HCEC 1CT (cell line): ENCODE measurements at regions not wholly inside any gene's neighbourhood (a gene's known extent, or its start where the extent isn't known, plus 50 kb on each side); places are given as distances from the start of the nearest gene placed in this dataset.

Experiments
- DNase-seq: peaks from one replicate; pipeline ENCODE4 v3.0.0-alpha.2; 2017

GRCh38 chr18:61727241-61728193 is 165.3 kb downstream of the RNF152 start:
- peak; percentile 69 for DNase-seq

DNA sequence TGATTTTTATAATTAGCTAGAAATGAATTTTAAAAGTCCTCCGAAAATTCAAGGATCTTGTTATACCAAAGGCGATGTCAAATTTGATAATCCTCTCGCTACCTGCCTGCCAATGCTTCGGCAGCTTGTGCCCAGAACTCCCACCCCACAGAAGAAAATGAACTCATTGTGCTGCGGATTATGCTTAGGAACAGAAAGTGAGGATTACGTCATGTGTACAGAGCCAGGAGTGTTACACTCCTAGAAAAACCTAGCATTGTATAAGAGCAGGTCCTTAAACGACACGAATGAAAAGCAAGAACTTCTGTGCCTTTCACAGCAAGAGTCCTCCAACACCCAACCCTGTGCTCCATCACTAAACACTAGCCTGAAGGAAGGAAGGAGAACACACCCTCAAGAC is 168.3 kb downstream of the RNF152 start:
- DNase-seq, result no peak

- no peak for DNase-seq
These were observed 170.6 kb downstream of the RNF152 start for GRCh38 chr18:61722247-61722646.

DNA sequence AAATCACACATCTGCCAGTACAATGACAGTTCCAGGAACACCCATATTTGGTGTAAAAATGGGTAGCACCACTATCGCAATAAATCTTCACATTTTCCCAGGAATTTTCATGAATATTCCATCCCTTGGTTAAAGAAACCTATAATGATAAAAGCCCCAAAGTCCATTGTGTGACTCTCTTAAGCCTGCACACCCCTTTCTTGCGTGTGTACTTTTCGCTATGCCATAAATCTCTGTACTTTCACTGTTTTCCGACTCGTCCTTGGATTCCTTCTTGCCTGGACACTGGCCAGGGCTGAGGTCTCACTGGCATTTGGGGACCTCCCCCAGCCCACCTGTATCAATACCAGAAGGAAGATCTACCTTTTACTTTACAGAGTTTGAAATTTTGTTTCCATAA is 172.3 kb downstream of the RNF152 start:
- DNase-seq, result no peak

- no peak for DNase-seq
These were observed 173.1 kb downstream of the RNF152 start for GRCh38 chr18:61719671-61720070.

- DNase-seq, result no peak
These were observed 173.9 kb downstream of the RNF152 start for GRCh38 chr18:61718944-61719343.

- DNase-seq, result no peak
These were observed 178.4 kb downstream of the RNF152 start for GRCh38 chr18:61714421-61714820.

GRCh38 chr18:61713502-61713901 is 179.3 kb downstream of the RNF152 start:
- no peak for DNase-seq

DNA sequence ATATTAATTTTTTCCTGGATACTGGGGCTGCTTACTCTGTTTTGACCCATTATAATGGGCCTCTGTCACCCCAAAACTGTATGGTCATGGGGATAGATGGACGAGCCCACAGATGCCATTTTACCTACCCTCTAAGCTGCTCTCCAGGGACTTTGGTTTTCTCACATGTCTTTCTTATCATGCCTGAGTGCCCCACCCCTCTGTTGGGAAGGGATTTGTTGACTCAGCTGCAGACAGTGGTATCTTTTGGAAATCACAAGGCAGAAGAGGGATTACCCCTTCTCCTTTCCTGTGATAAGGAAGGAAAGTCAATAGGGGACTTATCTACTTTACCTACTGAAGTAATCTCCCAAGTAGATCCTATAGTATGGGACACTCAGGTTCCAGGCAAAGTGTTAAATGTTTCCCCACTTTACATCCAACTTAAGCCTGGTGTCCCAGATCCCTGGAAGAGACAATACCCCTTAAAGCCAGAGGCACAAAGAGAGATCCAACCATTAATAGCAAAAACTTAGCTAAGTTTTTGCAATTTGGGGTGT is 182.7 kb downstream of the RNF152 start:
- DNase-seq, result no peak

DNA sequence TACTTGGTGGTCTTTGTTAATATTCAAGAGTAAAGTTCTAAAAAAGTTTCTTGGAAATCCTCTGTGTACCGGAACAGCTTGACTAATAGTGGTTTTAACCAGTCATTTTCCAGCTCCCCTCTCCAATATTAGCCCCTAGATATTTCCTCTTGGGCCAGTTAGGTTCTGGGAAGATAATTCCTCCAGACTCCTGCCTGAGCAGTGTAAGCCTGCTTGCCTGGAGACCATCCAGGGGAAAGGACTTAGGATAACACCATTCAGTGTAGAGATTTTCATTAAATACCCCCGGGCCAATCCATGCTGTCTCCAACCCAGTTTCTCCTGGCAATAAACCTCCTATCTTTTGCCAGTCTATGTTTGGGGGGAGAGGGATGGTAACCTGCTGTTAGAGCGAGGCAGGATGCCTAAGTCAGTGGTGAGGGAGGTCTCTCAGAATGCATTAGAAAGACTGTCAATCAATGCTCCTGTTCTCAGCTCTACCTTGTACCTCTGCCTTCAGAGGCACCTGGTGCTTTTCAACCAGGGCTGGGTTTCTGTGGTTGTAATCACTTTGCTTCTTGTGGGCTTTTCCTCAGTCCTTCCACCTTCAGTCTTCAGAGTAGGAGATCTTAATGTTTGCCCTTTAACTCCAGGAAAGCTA is 186.4 kb downstream of the RNF152 start:
- no peak for DNase-seq

DNA sequence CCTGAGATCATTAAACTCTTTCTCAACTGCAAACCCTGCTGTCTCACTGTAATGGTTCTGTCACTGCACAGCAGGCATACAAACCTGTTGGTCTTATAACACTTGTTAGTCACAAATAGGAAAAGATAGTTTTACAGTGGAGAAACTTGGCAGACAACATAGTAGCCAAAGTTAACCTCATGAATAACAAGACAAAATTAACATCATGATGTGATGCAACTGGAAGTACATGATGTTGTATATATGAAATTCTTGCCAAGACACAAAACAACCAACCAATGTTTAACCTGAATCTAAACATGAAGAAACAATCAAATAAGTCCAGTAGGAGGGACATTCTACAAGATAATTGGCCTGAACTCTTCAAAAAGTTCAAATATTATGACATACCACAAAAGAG is 189.3 kb downstream of the RNF152 start:
- DNase-seq, result no peak

- peak; percentile 49 for DNase-seq
These were observed 190.8 kb downstream of the RNF152 start for GRCh38 chr18:61702007-61702406.

DNA sequence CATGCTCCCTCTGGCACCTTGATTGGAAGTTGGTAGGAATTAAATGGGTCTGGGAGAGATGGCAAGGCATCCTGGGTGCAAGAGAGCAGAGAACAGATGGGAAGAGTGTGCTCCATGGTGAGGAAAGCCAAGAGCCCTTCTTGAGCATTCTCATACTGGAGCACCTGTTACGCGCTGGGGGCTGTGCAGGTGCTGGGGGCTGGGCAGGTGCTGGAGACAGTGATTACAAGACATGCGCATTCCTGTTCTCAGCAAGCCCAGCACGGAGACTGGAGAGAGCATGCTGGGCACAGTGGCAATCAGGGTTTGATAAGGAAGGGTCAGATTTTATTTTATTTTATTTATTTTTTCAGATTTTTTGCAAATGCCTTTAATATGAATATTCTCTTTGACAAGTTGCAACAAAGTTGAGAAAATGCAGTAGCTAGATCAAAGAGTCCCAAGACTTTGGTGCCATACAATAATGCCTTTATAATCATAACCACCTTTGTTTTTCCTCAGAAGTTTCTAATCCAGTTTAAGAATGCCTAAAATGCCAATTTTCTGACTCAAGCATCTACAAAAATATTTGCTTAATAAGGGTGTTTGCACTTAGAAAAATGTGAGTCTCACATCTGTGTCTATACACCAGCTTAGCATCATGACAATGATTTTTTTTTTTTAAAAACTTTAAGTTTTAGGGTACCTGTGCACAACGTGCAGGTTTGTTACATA is 193.3 kb downstream of the RNF152 start:
- DNase-seq, result no peak

DNA sequence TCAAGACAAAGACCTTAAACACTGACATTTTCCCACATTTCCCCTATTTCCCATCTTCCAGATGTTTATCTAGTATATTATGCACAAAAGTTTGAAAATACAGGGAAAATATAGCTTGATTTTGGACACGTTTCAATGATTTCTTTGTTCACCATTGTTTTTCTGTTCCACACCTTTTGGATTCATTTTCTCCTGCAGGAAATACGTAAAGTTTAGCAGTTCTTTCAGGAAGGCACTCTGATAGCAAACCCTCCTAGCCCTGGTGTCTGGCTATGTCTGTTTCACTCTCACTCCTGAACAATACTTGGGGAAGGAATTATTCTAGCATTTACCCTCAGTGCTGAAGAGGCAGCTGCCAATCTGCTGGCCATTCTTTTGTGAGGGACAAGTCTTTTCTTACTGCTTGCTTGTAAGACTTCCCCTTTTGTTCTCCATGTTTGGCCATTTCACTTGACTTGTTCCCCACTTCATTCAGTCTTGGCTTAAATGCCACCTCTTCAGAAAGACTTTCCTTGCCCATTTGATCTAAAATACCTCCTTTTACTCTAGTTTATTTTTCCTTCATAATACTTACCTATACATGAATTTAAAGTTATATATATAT is 195.4 kb downstream of the RNF152 start:
- no peak for DNase-seq

DNA sequence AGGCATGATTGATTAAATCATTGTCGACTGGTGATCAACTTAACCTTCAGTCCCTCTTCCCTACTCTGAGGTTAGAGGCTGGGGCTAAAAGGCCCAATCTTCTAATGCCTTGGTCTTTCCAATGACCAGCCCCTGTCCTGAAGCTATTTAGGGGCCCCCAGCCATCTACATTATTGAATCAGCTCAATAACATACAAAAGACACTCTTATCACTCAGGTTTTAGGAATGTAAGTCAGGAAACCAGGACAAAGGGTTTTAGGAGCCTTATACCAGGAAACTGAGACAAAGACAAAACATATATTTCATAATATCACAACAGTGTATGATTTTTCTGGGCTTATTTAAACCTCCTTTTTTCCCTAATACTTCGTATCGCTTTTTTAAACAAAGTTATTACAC is 198.6 kb downstream of the RNF152 start:
- DNase-seq, result no peak

DNA sequence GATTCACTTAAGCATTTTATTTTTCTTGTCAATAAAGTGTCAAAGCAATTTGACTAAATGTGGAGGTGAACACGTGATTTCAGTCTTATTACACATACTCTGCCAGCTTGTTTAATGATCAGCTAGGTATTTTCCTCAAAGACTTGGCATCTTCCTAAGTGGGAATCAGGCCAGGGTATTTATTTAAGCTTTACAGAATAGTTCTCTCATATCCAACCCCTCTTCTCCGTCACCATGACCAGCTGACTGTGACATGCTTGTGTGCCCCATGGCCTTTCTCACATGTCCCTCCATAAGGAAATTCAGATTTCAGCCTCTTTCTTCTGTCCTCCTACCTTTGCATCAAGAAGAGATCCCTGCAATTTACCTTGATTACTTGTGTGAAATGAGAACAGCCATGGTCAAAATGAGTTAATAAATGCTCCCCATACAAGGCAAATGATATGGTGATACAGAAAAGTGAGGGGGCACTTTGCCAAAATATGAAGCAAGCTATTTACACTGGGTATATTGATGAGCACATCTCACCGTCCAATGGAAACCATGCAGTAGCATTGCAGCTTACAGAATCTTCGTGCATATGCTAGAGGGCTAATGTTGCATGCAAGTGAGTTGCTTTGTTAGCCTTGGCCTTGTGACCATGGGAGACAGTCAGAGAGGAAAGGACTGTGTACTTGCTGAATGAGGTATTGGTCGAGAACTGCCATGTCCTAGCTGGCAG is 202.2 kb downstream of the RNF152 start:
- no peak for DNase-seq

GRCh38 chr18:61687317-61687716 is 205.5 kb downstream of the RNF152 start:
- DNase-seq, result no peak

DNA sequence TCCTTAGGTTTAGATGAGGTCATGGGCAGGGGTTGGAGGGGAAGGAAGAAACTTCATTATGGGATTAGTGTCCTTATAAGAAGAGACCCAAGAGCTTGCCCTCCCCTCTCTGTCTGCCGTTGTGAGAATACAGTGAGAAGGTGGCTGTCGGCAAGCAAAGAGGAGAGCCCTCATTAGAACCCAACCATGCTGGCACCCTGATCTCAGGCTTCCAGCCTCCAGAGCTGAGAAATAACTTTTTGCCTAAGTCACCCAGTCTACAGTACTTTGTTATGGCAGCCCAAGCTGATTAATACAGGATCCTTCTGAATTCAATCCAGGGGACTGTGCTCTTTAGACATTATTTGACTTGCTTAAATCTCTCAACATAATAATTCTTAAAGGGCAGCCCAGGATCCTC is 209.0 kb downstream of the RNF152 start:
- no peak for DNase-seq

- no peak for DNase-seq
These were observed 211.7 kb downstream of the RNF152 start for GRCh38 chr18:61681065-61681464.

DNA sequence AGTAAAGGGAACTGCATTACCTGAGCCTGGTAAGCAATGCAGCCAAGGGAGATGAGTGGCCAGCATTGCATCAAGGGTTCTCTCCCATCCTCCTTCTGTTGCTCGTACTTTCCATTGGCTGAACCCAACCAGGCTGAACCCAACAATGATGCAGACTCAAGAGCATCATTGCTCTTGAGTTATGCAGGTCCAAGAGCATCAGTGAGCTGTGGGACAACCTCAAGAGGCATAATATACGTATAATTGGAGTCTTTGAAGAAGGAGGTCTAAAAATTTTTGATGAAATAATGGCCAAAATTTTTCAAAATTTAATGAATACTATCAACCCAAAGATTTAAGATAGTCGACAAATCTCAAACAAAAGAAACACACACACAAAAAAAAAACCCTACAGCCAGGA is 213.0 kb downstream of the RNF152 start:
- no peak for DNase-seq

DNA sequence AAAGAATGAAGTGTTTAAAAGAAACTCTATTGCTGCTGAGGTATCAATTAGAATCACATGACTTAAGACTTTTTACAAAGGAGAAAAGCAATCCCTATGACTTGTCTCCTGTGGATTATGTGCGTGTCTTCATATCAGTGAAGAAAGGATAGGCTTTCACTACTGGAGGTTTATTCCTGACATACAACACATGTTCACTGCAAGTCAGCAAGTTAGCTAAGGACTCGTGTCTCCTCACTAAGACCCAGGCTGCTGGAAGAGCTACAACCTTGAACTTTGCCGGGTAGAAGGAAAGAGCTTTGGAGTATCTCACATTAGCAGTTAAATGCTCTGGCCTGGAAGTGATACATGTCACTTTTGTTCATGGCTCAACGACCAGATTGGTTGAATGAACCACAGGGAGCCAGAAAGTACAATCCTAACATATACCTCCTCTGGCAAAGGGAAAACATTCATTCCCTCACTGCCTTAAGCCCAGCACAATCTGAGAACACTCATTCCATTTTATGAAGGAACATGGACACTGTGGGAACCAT is 215.3 kb downstream of the RNF152 start:
- no peak for DNase-seq
